Endothelial cell of umbilical vein (primary cell): ENCODE measurements at regions not wholly inside any gene's neighbourhood (a gene's known extent, or its start where the extent isn't known, plus 50 kb on each side); places are given as distances from the start of the nearest gene placed in this dataset.

Experiments used
- CTCF ChIP-seq, 2 donors: IDR thresholded peaks; 1 replicate in 1 of 2; 2 replicates in 1 of 2; pipeline ENCODE4 v1.5.1; 2011; ENCODE audit warnings: low read length in 2 of 2, mild to moderate bottlenecking in 2 of 2, moderate library complexity in 2 of 2, control low read depth in 1 of 2, inconsistent platforms in 1 of 2, low read depth in 1 of 2; ENCODE audit not compliant: insufficient read depth in 1 of 2; ENCODE audit errors: extremely low read depth in 1 of 2
- MAX ChIP-seq: IDR thresholded peaks from 2 replicates; pipeline ENCODE4 v1.6.1; 2011; ENCODE audit not compliant: insufficient read depth, insufficient read length

GRCh38 chr13:89221557-89222158 lies 1550.5 kb downstream of the SLITRK5 start:
- TF ChIP-seq CTCF (IDR thresholded peaks at IDR 0.05; ENCODE audit: extremely low read depth in 1 of 2, insufficient read depth in 1 of 2, low read depth in 1 of 2, low read length in 2 of 2), result no peak
- TF ChIP-seq MAX, result no peak
